NCI-H1417 treated with DMSO at 0.1 percent for 48 hours (cell line): ENCODE measurements at regions not wholly inside any gene's neighbourhood (a gene's known extent, or its start where the extent isn't known, plus 50 kb on each side); places are given as distances from the start of the nearest gene placed in this dataset.
"Not testable (repeated sequence)": the region's sequence is repeated elsewhere in the genome, so short reads cannot be mapped to it uniquely, and the experiment has no call there.

ENCODE experiments used
- DNase-seq: peaks from one replicate; lab custom pipeline; 2025; lab: John Stamatoyannopoulos, UW

GRCh38 chr2:234723400-234723799, 226.5 kb upstream of the ARL4C start:
- no peak for DNase-seq

- no peak for DNase-seq
Measured at GRCh38 chr2:234722176-234722575, 225.3 kb upstream of the ARL4C start.

GRCh38 chr2:234719116-234719716, 222.3 kb upstream of the ARL4C start:
- no peak for DNase-seq

- no peak for DNase-seq
Measured at GRCh38 chr2:234716271-234716670, 219.4 kb upstream of the ARL4C start.

GRCh38 chr2:234715671-234716250, 218.9 kb upstream of the ARL4C start:
- no peak for DNase-seq

- no peak for DNase-seq
Measured at GRCh38 chr2:234714711-234715110, 217.8 kb upstream of the ARL4C start.

- no peak for DNase-seq
Measured at GRCh38 chr2:234712421-234712935, 215.6 kb upstream of the ARL4C start.

GRCh38 chr2:234711308-234711707, 214.4 kb upstream of the ARL4C start:
- DNase-seq = no peak

GRCh38 chr2:234710587-234710986, 213.7 kb upstream of the ARL4C start:
- no peak for DNase-seq

- DNase-seq = no peak
Measured at GRCh38 chr2:234710066-234710465, 213.2 kb upstream of the ARL4C start.

- no peak for DNase-seq
Measured at GRCh38 chr2:234708717-234709116, 211.8 kb upstream of the ARL4C start.

GRCh38 chr2:234708091-234708683, 211.3 kb upstream of the ARL4C start:
- no peak for DNase-seq

GRCh38 chr2:234706086-234706485, 209.2 kb upstream of the ARL4C start:
- DNase-seq = no peak

- no peak for DNase-seq
Measured at GRCh38 chr2:234705108-234705507, 208.2 kb upstream of the ARL4C start.

GRCh38 chr2:234703258-234703657, 206.4 kb upstream of the ARL4C start:
- DNase-seq = no peak

GRCh38 chr2:234702731-234703225, 205.9 kb upstream of the ARL4C start:
- DNase-seq = no peak

- DNase-seq = no peak
Measured at GRCh38 chr2:234701841-234702240, 205.0 kb upstream of the ARL4C start.

- DNase-seq = no peak
Measured at GRCh38 chr2:234701421-234701820, 204.5 kb upstream of the ARL4C start.

- no peak for DNase-seq
Measured at GRCh38 chr2:234699456-234699855, 202.6 kb upstream of the ARL4C start.

GRCh38 chr2:234697300-234697876, 200.5 kb upstream of the ARL4C start:
- DNase-seq = not testable (repeated sequence)

GRCh38 chr2:234695981-234696380, 199.1 kb upstream of the ARL4C start:
- DNase-seq = no peak

- DNase-seq = no peak
Measured at GRCh38 chr2:234694244-234695013, 197.5 kb upstream of the ARL4C start.
